Body of pancreas (tissue), 4 donors: ENCODE measurements at regions not wholly inside any gene's neighbourhood (a gene's known extent, or its start where the extent isn't known, plus 50 kb on each side); places are given as distances from the start of the nearest gene placed in this dataset.

ENCODE experiments used
- CTCF ChIP-seq, 7 experiments: fragments of 450-650 bp in 4 of 7; fragments of 200-600 bp in 3 of 7; sonication (generic) in 3 of 7; IDR thresholded peaks; one replicate each; pipeline ENCODE4 v1.5.1; 2016 to 2019; ENCODE audit warnings: antibody characterized with exemption in 7 of 7
- POLR2A ChIP-seq, 3 donors: fragments of 450-650 bp; IDR thresholded peaks; one replicate each; pipeline ENCODE4 v1.6.1; 2016; ENCODE audit warnings: antibody characterized with exemption in 3 of 3, mild to moderate bottlenecking in 2 of 3

GRCh38 chr22:27682437-27682836 lies 119.1 kb downstream of the MN1 start:
- no peak for TF ChIP-seq CTCF (IDR thresholded peaks at IDR 0.05)
- TF ChIP-seq POLR2A (IDR thresholded peaks at IDR 0.05), result no peak
